Activated T-cell treated with anti-CD3 and anti-CD28 coated beads, Interleukin-2, amount 50 U/mL, for 72 hours (primary cell): ENCODE measurements at regions not wholly inside any gene's neighbourhood (a gene's known extent, or its start where the extent isn't known, plus 50 kb on each side); places are given as distances from the start of the nearest gene placed in this dataset.

Source experiments
- ATAC-seq, 2 donors: fragments of 150-1000 bp; cut with Tn5 transposase; replicated peaks in 1 of 2; 2 replicates each; pipeline ENCODE4 v1.10.0; 2021; ENCODE audit warnings: moderate library complexity in 2 of 2, mild to moderate bottlenecking in 1 of 2
- DNase-seq, 2 donors: peaks; one replicate each; pipeline ENCODE4 v3.0.0; 2021 to 2022; ENCODE audit warnings: mixed read lengths in 1 of 2
- H3K27ac Mint-ChIP-seq: one replicate; pipeline ENCODE4 v1.8.0; 2022; ENCODE audit warnings: mild to moderate bottlenecking, moderate library complexity, mixed read lengths
- H3K27me3 Mint-ChIP-seq: one replicate; pipeline ENCODE4 v1.8.0; 2022; ENCODE audit warnings: low read depth, mixed read lengths
- H3K36me3 Mint-ChIP-seq, 2 donors: one replicate each; pipeline ENCODE4 v1.8.0; 2022; ENCODE audit warnings: mixed read lengths in 2 of 2, mild to moderate bottlenecking in 1 of 2; ENCODE audit not compliant: insufficient read depth in 2 of 2
- H3K4me1 Mint-ChIP-seq: one replicate; pipeline ENCODE4 v1.8.0; 2022; ENCODE audit warnings: low read depth, mixed read lengths
- H3K4me3 Mint-ChIP-seq, 2 donors: one replicate each; pipeline ENCODE4 v1.8.0; 2022; ENCODE audit warnings: mild to moderate bottlenecking in 2 of 2, mixed read lengths in 2 of 2, moderate library complexity in 2 of 2
- H3K9me3 Mint-ChIP-seq, 2 donors: one replicate each; pipeline ENCODE4 v1.8.0; 2022; ENCODE audit warnings: mixed read lengths in 2 of 2

- ATAC-seq (no peak), DNase-seq (no peak)
- H3K27me3 Mint-ChIP-seq = peaks cover 5% of the 10 kb centered on the region
- peaks cover 6% of the 10 kb centered on the region for H3K4me1 Mint-ChIP-seq
- no peak overlapping the region for H3K4me3 Mint-ChIP-seq
- H3K36me3 Mint-ChIP-seq = no peaks in the 10 kb centered on the region
- no peak overlapping the region for H3K27ac Mint-ChIP-seq
- peaks cover 2% of the 10 kb centered on the region in 2 donors for H3K9me3 Mint-ChIP-seq
Observed at GRCh38 chr10:128377988-128378387, 251.8 kb upstream of the MKI67 start.

- H3K27ac Mint-ChIP-seq = no peak overlapping the region
- peaks cover 2% of the 10 kb centered on the region in 2 donors for H3K9me3 Mint-ChIP-seq
- ATAC-seq (no peak), DNase-seq (no peak)
- H3K27me3 Mint-ChIP-seq = peaks cover 5% of the 10 kb centered on the region
- H3K4me1 Mint-ChIP-seq = no peaks in the 10 kb centered on the region
- no peaks in the 10 kb centered on the region for H3K36me3 Mint-ChIP-seq
- H3K4me3 Mint-ChIP-seq = no peak overlapping the region
Observed at GRCh38 chr10:128380946-128381345, 254.7 kb upstream of the MKI67 start.

DNA sequence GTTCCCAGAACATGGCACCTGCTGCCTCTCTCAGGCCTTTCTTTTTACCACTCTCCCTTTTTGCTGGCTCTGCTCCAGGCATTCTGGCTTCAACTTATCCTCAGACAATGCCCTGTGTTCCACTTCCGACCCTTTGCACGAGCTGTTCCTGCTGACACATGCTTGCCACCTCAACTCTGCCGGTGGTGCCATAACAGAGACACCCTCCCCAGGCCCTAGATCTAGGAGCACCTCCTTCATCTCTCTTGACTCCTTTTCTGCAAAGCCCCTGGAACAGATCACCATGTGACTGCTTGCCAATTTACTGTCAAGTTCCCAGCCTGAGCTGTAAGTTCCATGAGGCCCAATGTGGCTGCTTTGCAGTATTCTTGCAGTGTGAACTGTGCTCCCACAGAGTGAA is 256.0 kb upstream of the MKI67 start:
- ATAC-seq = no peak

DNA sequence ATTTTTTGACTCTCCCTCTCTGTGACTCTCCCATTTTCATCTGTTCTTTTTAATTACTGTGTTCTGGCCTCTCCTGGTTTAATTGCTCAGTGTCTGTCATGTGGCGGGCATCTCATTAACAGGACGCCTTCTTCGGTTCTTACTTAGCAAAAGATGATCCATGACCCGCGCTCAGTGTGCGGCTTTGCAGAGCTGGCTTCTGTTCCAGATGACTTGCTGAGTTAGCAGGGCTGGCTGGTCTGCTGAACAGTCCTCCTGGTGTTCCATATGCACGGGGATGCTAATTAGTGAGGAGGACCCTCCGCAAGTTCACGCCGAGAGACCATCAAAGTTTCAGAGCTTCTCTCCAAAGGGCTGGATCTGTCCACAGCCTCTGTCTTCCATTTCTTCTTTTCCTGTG is 258.6 kb upstream of the MKI67 start:
- Mint-ChIP-seq H3K36me3 (no peaks in the 10 kb centered on the region), H3K9me3 (no peaks in the 10 kb centered on the region), H3K27me3 (peaks cover 5% of the 10 kb centered on the region), H3K27ac (no peak overlapping the region), H3K4me1 (no peaks in the 10 kb centered on the region), H3K4me3 (no peak overlapping the region)
- DNase-seq = no peak
- no peak for ATAC-seq

More for the DNA sequence above, 256.0 kb upstream of the MKI67 start:
- no peak for DNase-seq
- no peaks in the 10 kb centered on the region for H3K36me3 Mint-ChIP-seq
- H3K4me1 Mint-ChIP-seq = no peaks in the 10 kb centered on the region
- no peak overlapping the region for H3K27ac Mint-ChIP-seq
- H3K9me3 Mint-ChIP-seq = no peaks in the 10 kb centered on the region
- no peak overlapping the region for H3K4me3 Mint-ChIP-seq
- H3K27me3 Mint-ChIP-seq = peaks cover 5% of the 10 kb centered on the region

- H3K9me3 Mint-ChIP-seq = no peaks in the 10 kb centered on the region
- DNase-seq (no peak), ATAC-seq (no peak)
- H3K4me3 Mint-ChIP-seq = no peak overlapping the region
- H3K27me3 Mint-ChIP-seq = peaks cover 4% of the 10 kb centered on the region
- no peaks in the 10 kb centered on the region for H3K4me1 Mint-ChIP-seq
- no peaks in the 10 kb centered on the region for H3K36me3 Mint-ChIP-seq
- no peak overlapping the region for H3K27ac Mint-ChIP-seq
Observed at GRCh38 chr10:128386231-128386630, 260.0 kb upstream of the MKI67 start.

DNA sequence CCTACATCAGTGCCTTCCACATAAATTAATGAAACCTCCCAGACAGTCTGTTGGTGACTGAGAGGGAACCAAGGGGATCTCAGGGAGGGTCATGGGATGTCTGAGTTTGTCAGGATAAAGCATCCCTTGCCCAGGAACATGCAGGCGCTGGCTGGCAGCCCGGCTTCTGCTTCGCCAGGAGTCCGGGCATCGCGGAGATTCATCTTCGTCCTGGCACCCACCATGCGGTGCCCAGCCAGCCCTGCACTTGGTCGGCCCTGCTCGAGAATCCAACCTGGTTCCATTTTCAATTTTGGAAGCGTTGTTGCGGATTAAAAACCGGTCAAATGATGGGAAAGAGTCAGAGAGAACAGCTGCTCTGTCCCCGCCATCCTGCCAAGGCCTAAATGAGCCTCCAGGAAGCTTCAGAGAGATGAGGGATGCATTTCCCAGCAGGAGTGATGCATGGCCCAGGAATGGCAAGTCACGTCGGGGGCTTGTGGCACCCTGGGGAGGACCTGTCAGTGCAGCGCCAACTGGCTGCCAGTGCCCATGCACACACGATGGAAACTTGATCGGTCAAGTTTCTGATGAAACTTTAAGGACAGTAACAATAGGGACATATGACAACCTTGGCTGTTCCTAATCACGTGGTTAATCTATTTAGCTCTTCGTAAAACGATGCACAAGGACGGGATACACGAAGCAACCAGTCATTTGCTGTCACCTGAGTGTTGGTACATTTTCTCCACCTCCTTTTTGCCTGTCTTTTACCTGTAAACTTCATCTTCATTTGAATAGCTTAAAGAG is 260.8 kb upstream of the MKI67 start:
- Mint-ChIP-seq H3K4me1 (no peaks in the 10 kb centered on the region), H3K4me3 (no peak overlapping the region), H3K27me3 (peaks cover 4% of the 10 kb centered on the region), H3K9me3 (no peaks in the 10 kb centered on the region), H3K36me3 (no peaks in the 10 kb centered on the region), H3K27ac (no peak overlapping the region)
- no peak for DNase-seq
- ATAC-seq = no peak

- Mint-ChIP-seq H3K4me3 (no peak overlapping the region), H3K4me1 (no peaks in the 10 kb centered on the region), H3K27ac (no peak overlapping the region), H3K9me3 (no peaks in the 10 kb centered on the region), H3K27me3 (peaks cover 4% of the 10 kb centered on the region), H3K36me3 (no peaks in the 10 kb centered on the region)
- ATAC-seq (no peak), DNase-seq (no peak)
Observed at GRCh38 chr10:128390596-128390995, 264.4 kb upstream of the MKI67 start.

DNA sequence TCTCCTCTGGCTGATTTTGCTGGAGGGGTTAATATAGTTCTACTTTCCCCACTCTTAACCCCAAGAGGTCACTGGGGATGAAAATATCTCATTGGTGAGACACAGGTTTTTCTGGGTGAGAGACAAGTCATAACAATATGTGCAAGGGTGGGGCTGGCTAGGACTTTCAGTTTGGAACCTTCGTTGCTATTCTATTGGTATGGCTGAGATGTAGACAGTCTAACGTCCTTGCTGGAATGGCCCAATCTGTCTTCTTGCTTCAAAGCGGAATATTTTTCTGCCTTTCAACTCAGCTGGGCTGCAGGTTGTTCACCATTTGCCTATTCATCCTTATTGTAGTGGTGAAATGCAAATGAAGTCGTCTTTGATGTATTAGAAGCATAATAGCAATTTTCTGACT is 267.3 kb upstream of the MKI67 start:
- Mint-ChIP-seq H3K27me3 (peaks cover 4% of the 10 kb centered on the region), H3K9me3 (no peaks in the 10 kb centered on the region), H3K4me1 (no peaks in the 10 kb centered on the region), H3K36me3 (no peaks in the 10 kb centered on the region), H3K4me3 (no peak overlapping the region), H3K27ac (no peak overlapping the region)
- ATAC-seq (no peak), DNase-seq (no peak)

DNA sequence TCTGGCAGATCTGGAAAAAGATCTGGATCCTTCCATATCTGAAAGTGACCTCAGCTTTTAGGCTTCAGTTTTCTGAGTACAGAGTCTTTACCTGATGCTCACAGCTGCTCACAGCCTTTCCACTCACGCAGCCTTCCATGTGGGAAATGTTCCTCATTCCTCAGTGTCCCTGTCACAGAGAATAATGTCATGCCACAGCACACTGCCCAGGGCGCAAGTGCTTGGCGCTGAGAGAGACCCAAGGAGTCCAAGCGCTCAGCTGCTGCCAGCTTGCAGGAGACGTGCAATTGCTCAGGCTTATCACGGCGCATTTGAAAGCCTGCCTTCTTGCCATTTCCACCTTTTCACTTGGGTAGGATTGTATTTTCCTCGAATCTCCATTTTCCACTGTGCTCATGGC is 271.9 kb upstream of the MKI67 start:
- ATAC-seq = no peak
- no peak for DNase-seq
- Mint-ChIP-seq H3K36me3 (peaks cover 3 to 5% of the 10 kb centered on the region in 2 donors), H3K27ac (no peak overlapping the region), H3K9me3 (peaks cover 5 to 11% of the 10 kb centered on the region in 2 donors), H3K4me3 (no peak overlapping the region), H3K27me3 (no peaks in the 10 kb centered on the region), H3K4me1 (no peaks in the 10 kb centered on the region)

GRCh38 chr10:128398999-128399398 is 272.8 kb upstream of the MKI67 start:
- Mint-ChIP-seq H3K9me3 (peaks cover 5 to 11% of the 10 kb centered on the region in 2 donors), H3K27ac (no peak overlapping the region), H3K4me3 (no peak overlapping the region), H3K27me3 (no peaks in the 10 kb centered on the region), H3K36me3 (peaks cover 3 to 5% of the 10 kb centered on the region in 2 donors), H3K4me1 (no peaks in the 10 kb centered on the region)
- no peak for ATAC-seq
- no peak for DNase-seq

- Mint-ChIP-seq H3K4me1 (no peaks in the 10 kb centered on the region), H3K9me3 (peaks cover 5 to 11% of the 10 kb centered on the region in 2 donors), H3K27ac (no peak overlapping the region), H3K36me3 (peaks cover 3 to 5% of the 10 kb centered on the region in 2 donors), H3K4me3 (no peak overlapping the region), H3K27me3 (no peaks in the 10 kb centered on the region)
- DNase-seq (no peak), ATAC-seq (no peak)
Observed at GRCh38 chr10:128400564-128400963, 274.3 kb upstream of the MKI67 start.

DNA sequence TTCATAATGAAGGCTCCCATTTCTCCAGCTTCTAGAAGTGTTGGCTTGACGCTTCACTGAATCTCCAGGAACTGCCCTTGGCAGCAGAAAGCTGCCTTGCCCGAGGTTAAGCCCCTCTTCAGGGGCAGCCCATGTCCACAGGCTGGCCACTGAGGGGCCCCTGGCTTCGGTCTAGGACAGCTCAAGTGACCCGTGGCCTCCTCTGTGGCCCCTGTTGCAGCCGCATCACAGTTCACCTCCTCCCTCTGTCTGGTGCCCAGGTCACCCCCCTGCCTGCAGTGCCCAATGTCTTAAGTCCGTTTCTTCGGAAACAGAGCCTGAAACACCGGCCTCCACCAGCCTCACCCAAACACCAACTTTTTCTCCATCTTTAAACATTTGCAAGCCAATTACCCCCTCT is 279.2 kb upstream of the MKI67 start:
- Mint-ChIP-seq H3K36me3 (peaks cover 3 to 5% of the 10 kb centered on the region in 2 donors), H3K27ac (no peak overlapping the region), H3K27me3 (no peaks in the 10 kb centered on the region), H3K4me1 (no peaks in the 10 kb centered on the region), H3K9me3 (peaks cover 5 to 11% of the 10 kb centered on the region in 2 donors), H3K4me3 (no peak overlapping the region)
- no peak for DNase-seq
- no peak for ATAC-seq

DNA sequence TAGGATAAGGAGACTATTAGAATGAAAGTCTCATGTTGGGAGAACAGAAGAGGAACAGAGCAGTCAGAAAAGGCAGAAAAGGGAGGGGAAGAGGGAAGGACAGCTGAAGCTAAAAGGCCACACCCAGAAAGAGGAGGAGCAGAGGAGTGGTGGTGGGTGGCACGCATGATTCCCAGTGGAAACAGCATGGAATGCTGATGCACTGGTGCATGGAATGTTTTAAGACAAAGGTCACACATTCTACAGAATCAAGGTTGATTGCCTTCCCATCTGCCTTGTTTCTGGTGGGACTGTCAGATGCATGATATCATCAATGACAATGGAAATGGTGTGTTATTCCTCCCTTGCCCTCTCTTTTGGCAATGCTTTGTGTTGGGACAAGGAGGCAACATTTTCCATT is 285.4 kb upstream of the MKI67 start:
- Mint-ChIP-seq H3K36me3 (no peaks in the 10 kb centered on the region), H3K27ac (no peak overlapping the region), H3K27me3 (peaks cover 19% of the 10 kb centered on the region), H3K4me1 (no peaks in the 10 kb centered on the region), H3K9me3 (no peaks in the 10 kb centered on the region), H3K4me3 (no peak overlapping the region)
- ATAC-seq (no peak), DNase-seq (no peak)

DNA sequence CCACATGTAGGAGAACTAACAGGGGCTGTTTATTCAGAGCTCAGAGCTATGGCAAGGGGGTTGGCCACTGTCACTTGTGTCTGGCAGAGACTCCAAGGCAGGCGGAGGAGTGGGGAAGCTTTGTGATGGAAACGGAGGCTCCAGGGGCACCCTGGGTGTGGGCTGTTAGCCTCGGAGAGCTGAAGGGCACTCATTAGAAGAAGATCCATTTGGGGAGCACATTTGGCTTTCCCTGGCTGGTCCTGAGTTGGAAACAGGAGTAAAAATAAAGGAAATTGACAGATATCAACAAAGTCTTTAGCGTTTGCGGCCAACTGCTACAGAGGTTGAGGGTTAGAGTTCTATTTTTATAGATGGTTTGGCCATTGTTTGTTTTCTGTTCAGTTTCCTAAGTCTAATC is 288.3 kb upstream of the MKI67 start:
- Mint-ChIP-seq H3K27me3 (peaks cover 19% of the 10 kb centered on the region), H3K27ac (no peak overlapping the region), H3K9me3 (peaks cover 0 to 1% of the 10 kb centered on the region in 2 donors), H3K4me1 (no peaks in the 10 kb centered on the region), H3K4me3 (no peak overlapping the region), H3K36me3 (no peaks in the 10 kb centered on the region)
- DNase-seq (no peak), ATAC-seq (no peak)
